HL-60 (cell line): ENCODE measurements at regions not wholly inside any gene's neighbourhood (a gene's known extent, or its start where the extent isn't known, plus 50 kb on each side); places are given as distances from the start of the nearest gene placed in this dataset.

ENCODE experiments used
- CTCF ChIP-seq: IDR thresholded peaks from one replicate; pipeline ENCODE4 v1.5.1; 2011; ENCODE audit warnings: low read length, control low read depth, inconsistent platforms; ENCODE audit not compliant: insufficient read depth
- GABPA ChIP-seq: IDR thresholded peaks from 2 replicates; pipeline ENCODE4 v1.6.1; 2012; ENCODE audit warnings: low read depth
- POLR2AphosphoS5 ChIP-seq: IDR thresholded peaks from 2 replicates; pipeline ENCODE4 v1.6.1; 2012; ENCODE audit warnings: low read depth
- SPI1 ChIP-seq: IDR thresholded peaks from 2 replicates; pipeline ENCODE4 v1.6.1; 2012; ENCODE audit warnings: low read depth, mild to moderate bottlenecking, borderline replicate concordance
- TF ChIP-seq, protein P1 (sequence below): IDR thresholded peaks from 2 replicates; pipeline ENCODE4 v1.6.1; 2012; ENCODE audit warnings: low read depth; ENCODE audit not compliant: insufficient replicate concordance

DNA sequence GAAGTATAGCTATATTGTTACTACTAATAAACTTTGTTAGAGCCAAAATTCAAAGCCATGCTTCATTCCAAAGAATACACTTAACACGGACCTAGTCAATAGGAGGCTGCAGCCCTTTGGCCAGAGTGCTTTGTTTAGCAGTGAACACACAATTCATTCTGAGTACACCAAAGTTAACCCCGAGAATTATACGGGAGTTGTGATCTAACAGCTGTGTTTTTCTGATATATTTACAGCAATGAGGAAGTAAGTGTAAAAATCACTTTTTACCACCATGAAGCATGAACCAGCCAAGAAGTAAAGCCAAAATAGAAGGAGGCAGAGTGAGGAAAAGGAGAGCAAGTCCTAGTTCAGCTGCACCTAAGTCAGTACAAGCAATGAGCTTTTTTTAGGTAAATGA lies 156.8 kb upstream of the PDE3A start:
- no peak for TF ChIP-seq CTCF
- TF ChIP-seq SPI1, result no peak
- no peak for TF ChIP-seq POLR2AphosphoS5
- TF ChIP-seq, protein P1, sequence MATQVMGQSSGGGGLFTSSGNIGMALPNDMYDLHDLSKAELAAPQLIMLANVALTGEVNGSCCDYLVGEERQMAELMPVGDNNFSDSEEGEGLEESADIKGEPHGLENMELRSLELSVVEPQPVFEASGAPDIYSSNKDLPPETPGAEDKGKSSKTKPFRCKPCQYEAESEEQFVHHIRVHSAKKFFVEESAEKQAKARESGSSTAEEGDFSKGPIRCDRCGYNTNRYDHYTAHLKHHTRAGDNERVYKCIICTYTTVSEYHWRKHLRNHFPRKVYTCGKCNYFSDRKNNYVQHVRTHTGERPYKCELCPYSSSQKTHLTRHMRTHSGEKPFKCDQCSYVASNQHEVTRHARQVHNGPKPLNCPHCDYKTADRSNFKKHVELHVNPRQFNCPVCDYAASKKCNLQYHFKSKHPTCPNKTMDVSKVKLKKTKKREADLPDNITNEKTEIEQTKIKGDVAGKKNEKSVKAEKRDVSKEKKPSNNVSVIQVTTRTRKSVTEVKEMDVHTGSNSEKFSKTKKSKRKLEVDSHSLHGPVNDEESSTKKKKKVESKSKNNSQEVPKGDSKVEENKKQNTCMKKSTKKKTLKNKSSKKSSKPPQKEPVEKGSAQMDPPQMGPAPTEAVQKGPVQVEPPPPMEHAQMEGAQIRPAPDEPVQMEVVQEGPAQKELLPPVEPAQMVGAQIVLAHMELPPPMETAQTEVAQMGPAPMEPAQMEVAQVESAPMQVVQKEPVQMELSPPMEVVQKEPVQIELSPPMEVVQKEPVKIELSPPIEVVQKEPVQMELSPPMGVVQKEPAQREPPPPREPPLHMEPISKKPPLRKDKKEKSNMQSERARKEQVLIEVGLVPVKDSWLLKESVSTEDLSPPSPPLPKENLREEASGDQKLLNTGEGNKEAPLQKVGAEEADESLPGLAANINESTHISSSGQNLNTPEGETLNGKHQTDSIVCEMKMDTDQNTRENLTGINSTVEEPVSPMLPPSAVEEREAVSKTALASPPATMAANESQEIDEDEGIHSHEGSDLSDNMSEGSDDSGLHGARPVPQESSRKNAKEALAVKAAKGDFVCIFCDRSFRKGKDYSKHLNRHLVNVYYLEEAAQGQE, result no peak
- TF ChIP-seq GABPA, result no peak
